Neural progenitor cell (in vitro differentiated cells): ENCODE measurements at regions not wholly inside any gene's neighbourhood (a gene's known extent, or its start where the extent isn't known, plus 50 kb on each side); places are given as distances from the start of the nearest gene placed in this dataset.

Experiments
- EZH2 ChIP-seq: fragments of 200-600 bp; sonication (generic); IDR thresholded peaks from 2 replicates; pipeline ENCODE4 v1.6.1; 2017; ENCODE audit warnings: antibody characterized with exemption, mild to moderate bottlenecking, moderate library complexity
- TF ChIP-seq, protein P1 (sequence below): fragments of 200-600 bp; sonication (generic); IDR thresholded peaks from 2 replicates; pipeline ENCODE4 v1.5.1; 2017; ENCODE audit warnings: antibody characterized with exemption, mild to moderate bottlenecking

GRCh38 chr6:119683671-119684070, 334.1 kb upstream of the MAN1A1 start:
- TF ChIP-seq EZH2 = no peak
- TF ChIP-seq, protein P1, sequence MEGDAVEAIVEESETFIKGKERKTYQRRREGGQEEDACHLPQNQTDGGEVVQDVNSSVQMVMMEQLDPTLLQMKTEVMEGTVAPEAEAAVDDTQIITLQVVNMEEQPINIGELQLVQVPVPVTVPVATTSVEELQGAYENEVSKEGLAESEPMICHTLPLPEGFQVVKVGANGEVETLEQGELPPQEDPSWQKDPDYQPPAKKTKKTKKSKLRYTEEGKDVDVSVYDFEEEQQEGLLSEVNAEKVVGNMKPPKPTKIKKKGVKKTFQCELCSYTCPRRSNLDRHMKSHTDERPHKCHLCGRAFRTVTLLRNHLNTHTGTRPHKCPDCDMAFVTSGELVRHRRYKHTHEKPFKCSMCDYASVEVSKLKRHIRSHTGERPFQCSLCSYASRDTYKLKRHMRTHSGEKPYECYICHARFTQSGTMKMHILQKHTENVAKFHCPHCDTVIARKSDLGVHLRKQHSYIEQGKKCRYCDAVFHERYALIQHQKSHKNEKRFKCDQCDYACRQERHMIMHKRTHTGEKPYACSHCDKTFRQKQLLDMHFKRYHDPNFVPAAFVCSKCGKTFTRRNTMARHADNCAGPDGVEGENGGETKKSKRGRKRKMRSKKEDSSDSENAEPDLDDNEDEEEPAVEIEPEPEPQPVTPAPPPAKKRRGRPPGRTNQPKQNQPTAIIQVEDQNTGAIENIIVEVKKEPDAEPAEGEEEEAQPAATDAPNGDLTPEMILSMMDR = no peak
